H9 (cell line): ENCODE measurements at regions not wholly inside any gene's neighbourhood (a gene's known extent, or its start where the extent isn't known, plus 50 kb on each side); places are given as distances from the start of the nearest gene placed in this dataset.

Source experiments
- DNase-seq: peaks from one replicate; pipeline ENCODE4 v3.0.0-alpha.2; 2017
- H2AFZ ChIP-seq: one replicate; pipeline ENCODE4 v1.6.1; 2013; ENCODE audit warnings: mild to moderate bottlenecking, low read length, control low read depth, moderate library complexity
- H2AK5ac ChIP-seq: 2 replicates; pipeline ENCODE4 v1.6.1; 2013; ENCODE audit warnings: low read length, control low read depth, mixed read lengths; ENCODE audit not compliant: insufficient read length
- H2BK120ac ChIP-seq: one replicate; pipeline ENCODE4 v1.6.1; 2013; ENCODE audit warnings: low read depth, mild to moderate bottlenecking, low read length, control low read depth, inconsistent platforms; ENCODE audit not compliant: poor library complexity, severe bottlenecking
- H2BK12ac ChIP-seq: 2 replicates; pipeline ENCODE4 v1.6.1; 2013; ENCODE audit warnings: low read length, control low read depth, mixed read lengths, low read depth; ENCODE audit not compliant: insufficient read length
- H2BK15ac ChIP-seq: 2 replicates; pipeline ENCODE4 v1.6.1; 2013; ENCODE audit warnings: low read depth, low read length, control low read depth
- H2BK20ac ChIP-seq: one replicate; pipeline ENCODE4 v1.6.1; 2013; ENCODE audit warnings: low read depth, mild to moderate bottlenecking, low read length, control low read depth, inconsistent platforms; ENCODE audit not compliant: poor library complexity, severe bottlenecking
- H2BK5ac ChIP-seq: 2 replicates; pipeline ENCODE4 v1.6.1; 2013; ENCODE audit warnings: low read length, control low read depth, mixed read lengths; ENCODE audit not compliant: insufficient read length
- H3K14ac ChIP-seq: 2 replicates; pipeline ENCODE4 v1.6.1; 2013; ENCODE audit warnings: low read length, control low read depth; ENCODE audit not compliant: insufficient read depth
- H3K18ac ChIP-seq: 2 replicates; pipeline ENCODE4 v1.6.1; 2013; ENCODE audit warnings: low read depth, mild to moderate bottlenecking, mixed read lengths, low read length, control low read depth; ENCODE audit not compliant: insufficient read length
- H3K23ac ChIP-seq: 2 replicates; pipeline ENCODE4 v1.6.1; 2013; ENCODE audit warnings: low read length, control low read depth, mixed read lengths, low read depth; ENCODE audit not compliant: insufficient read length
- H3K23me2 ChIP-seq: 2 replicates; pipeline ENCODE4 v1.6.1; 2013; ENCODE audit warnings: low read depth, mild to moderate bottlenecking, mixed read lengths, low read length, control low read depth; ENCODE audit not compliant: insufficient read length, poor library complexity, severe bottlenecking
- H3K27ac ChIP-seq: 2 replicates; pipeline ENCODE4 v1.5.1; 2013; ENCODE audit warnings: low read length, control low read depth, mixed read lengths, low read depth; ENCODE audit not compliant: insufficient read length
- H3K27me3 ChIP-seq: 2 replicates; pipeline ENCODE4 v1.6.1; 2013; ENCODE audit warnings: low read length, control low read depth, inconsistent platforms; ENCODE audit not compliant: insufficient read depth
- H3K4ac ChIP-seq: 2 replicates; pipeline ENCODE4 v1.6.1; 2013; ENCODE audit warnings: low read depth, mild to moderate bottlenecking, control low read depth, inconsistent platforms, low read length, moderate library complexity
- H3K4me1 ChIP-seq: 2 replicates; pipeline ENCODE4 v1.6.1; 2013; ENCODE audit warnings: low read length, control low read depth, inconsistent platforms; ENCODE audit not compliant: insufficient read depth
- H3K4me2 ChIP-seq: 2 replicates; pipeline ENCODE4 v1.6.1; 2013; ENCODE audit warnings: low read length, control low read depth, mixed read lengths; ENCODE audit not compliant: insufficient read length, insufficient read depth
- H3K56ac ChIP-seq: 2 replicates; pipeline ENCODE4 v1.6.1; 2013; ENCODE audit warnings: low read depth, mild to moderate bottlenecking, mixed read lengths, low read length, control low read depth; ENCODE audit not compliant: insufficient read length
- H3K79me1 ChIP-seq: 2 replicates; pipeline ENCODE4 v1.6.1; 2013; ENCODE audit warnings: low read depth, mild to moderate bottlenecking, moderate library complexity, low read length, control low read depth, inconsistent platforms; ENCODE audit not compliant: insufficient read depth, poor library complexity, severe bottlenecking
- H3K79me2 ChIP-seq: 2 replicates; pipeline ENCODE4 v1.6.1; 2013; ENCODE audit warnings: low read length, control low read depth, inconsistent platforms; ENCODE audit not compliant: insufficient read depth
- H3K9ac ChIP-seq: 2 replicates; pipeline ENCODE4 v1.6.1; 2013; ENCODE audit warnings: low read length, control low read depth, mixed read lengths; ENCODE audit not compliant: insufficient read length; ENCODE audit errors: extremely low read depth
- H3K9me3 ChIP-seq: one replicate; pipeline ENCODE4 v1.6.1; 2013; ENCODE audit warnings: low read depth, low read length, inconsistent platforms; ENCODE audit not compliant: control insufficient read depth
- H3T11ph ChIP-seq: one replicate; pipeline ENCODE4 v1.6.1; 2013; ENCODE audit warnings: mild to moderate bottlenecking, low read length, control low read depth, inconsistent platforms
- H4K20me1 ChIP-seq: one replicate; pipeline ENCODE4 v1.6.1; 2013; ENCODE audit not compliant: control insufficient read depth, insufficient read length, insufficient read depth
- H4K5ac ChIP-seq: 2 replicates; pipeline ENCODE4 v1.6.1; 2013; ENCODE audit warnings: low read depth, mild to moderate bottlenecking, mixed read lengths, low read length, control low read depth; ENCODE audit not compliant: insufficient read length
- H4K8ac ChIP-seq: replicated peaks from 2 replicates; pipeline ENCODE4 v1.6.1; 2013; ENCODE audit warnings: low read length, control low read depth, mixed read lengths, low read depth; ENCODE audit not compliant: insufficient read length
- H4K91ac ChIP-seq: 2 replicates; pipeline ENCODE4 v1.6.1; 2013; ENCODE audit warnings: low read depth, mild to moderate bottlenecking, moderate library complexity, mixed read lengths, low read length, control low read depth; ENCODE audit not compliant: insufficient read length
- H3K27ac Mint-ChIP-seq, 3 experiments: 2 replicates in 2 of 3; 3 replicates in 1 of 3; pipeline ENCODE4 v1.8.0; 2020 to 2021; ENCODE audit warnings: mixed read lengths in 3 of 3, mild to moderate bottlenecking in 1 of 3, moderate library complexity in 1 of 3
- H3K27me3 Mint-ChIP-seq: 2 replicates; pipeline ENCODE4 v1.8.0; 2021; ENCODE audit warnings: low read depth, mild to moderate bottlenecking, moderate library complexity, mixed read lengths
- H3K36me3 Mint-ChIP-seq, 3 experiments: 2 replicates in 2 of 3; 3 replicates in 1 of 3; pipeline ENCODE4 v1.8.0; 2020 to 2021; ENCODE audit warnings: low read depth in 3 of 3, mixed read lengths in 3 of 3; ENCODE audit not compliant: insufficient read depth in 1 of 3
- H3K4me1 Mint-ChIP-seq, 2 experiments: 2 replicates each; pipeline ENCODE4 v1.8.0; 2020; ENCODE audit warnings: mixed read lengths in 2 of 2
- H3K4me3 Mint-ChIP-seq, 2 experiments: 2 replicates in 1 of 2; 3 replicates in 1 of 2; pipeline ENCODE4 v1.8.0; 2020 to 2021; ENCODE audit warnings: mild to moderate bottlenecking in 2 of 2, mixed read lengths in 2 of 2, moderate library complexity in 1 of 2
- H3K9me3 Mint-ChIP-seq, 2 experiments: 2 replicates in 1 of 2; 3 replicates in 1 of 2; pipeline ENCODE4 v1.8.0; 2020; ENCODE audit warnings: mild to moderate bottlenecking in 2 of 2, mixed read lengths in 2 of 2, moderate library complexity in 1 of 2
- CTCF ChIP-seq: fragments of 200-600 bp; sonication (generic); conservative IDR thresholded peaks from 3 replicates; pipeline ENCODE4 v1.8.0; 2021; ENCODE audit warnings: antibody characterized with exemption, mild to moderate bottlenecking
- WGBS: extraction: QIAGEN DNeasy Blood & Tissue Kit; methylation state at CpG from one replicate; pipeline ENCODE4 v1.1.7; 2013; ENCODE audit warnings: missing lambda C conversion rate, low lambda C conversion rate, mixed read lengths; ENCODE audit not compliant: insufficient read length; ENCODE audit errors: extremely low coverage; 5-methylcytosine and 5-hydroxymethylcytosine counted together

GRCh38 chr12:89139390-89139789 lies 212.9 kb downstream of the DUSP6 start:
- Histone ChIP-seq H4K8ac (no peak overlapping the region), H3K23ac (no peak overlapping the region), H3K9ac (no peak overlapping the region), H3K79me1 (no peaks in the 10 kb centered on the region), H3K27me3 (no peaks in the 10 kb centered on the region), H3K9me3 (no peaks in the 10 kb centered on the region), H2BK120ac (no peak overlapping the region), H2AK5ac (no peak overlapping the region), H3T11ph (no peak overlapping the region), H4K20me1 (no peaks in the 10 kb centered on the region), H3K14ac (no peak overlapping the region), H2BK5ac (no peak overlapping the region), H4K91ac (no peak overlapping the region), H4K5ac (no peak overlapping the region), H3K4me1 (no peaks in the 10 kb centered on the region; the same call in 1 of the 2 replicates), H3K27ac (no peak overlapping the region), H3K23me2 (no peaks in the 10 kb centered on the region), H2BK15ac (no peak overlapping the region), H3K18ac (no peak overlapping the region), H2BK12ac (no peak overlapping the region), H2AFZ (no peak overlapping the region), H3K56ac (no peak overlapping the region), H3K4ac (no peak overlapping the region), H3K79me2 (no peaks in the 10 kb centered on the region), H2BK20ac (no peak overlapping the region), H3K4me2 (no peak overlapping the region)
- Mint-ChIP-seq H3K27ac (no peak overlapping the region), H3K4me3 (no peak overlapping the region), H3K9me3 (no peaks in the 10 kb centered on the region), H3K4me1 (no peaks in the 10 kb centered on the region), H3K36me3 (no peaks in the 10 kb centered on the region), H3K27me3 (no peaks in the 10 kb centered on the region)
- TF ChIP-seq CTCF = no peak
- no CpG with 5 or more reads among the region's 4 CpGs for WGBS
- DNase-seq = no peak
